Spleen (tissue), 7 donors: ENCODE measurements at regions not wholly inside any gene's neighbourhood (a gene's known extent, or its start where the extent isn't known, plus 50 kb on each side); places are given as distances from the start of the nearest gene placed in this dataset.

Experiments
- POLR2A ChIP-seq, 3 donors: fragments of 450-650 bp; IDR thresholded peaks; one replicate each; pipeline ENCODE4 v1.5.1; 2017; ENCODE audit warnings: antibody characterized with exemption in 3 of 3, mild to moderate bottlenecking in 1 of 3
- POLR2AphosphoS5 ChIP-seq, 3 donors: sonication (generic); formaldehyde crosslinking; IDR thresholded peaks; one replicate each; pipeline ENCODE4 v1.5.1; 2017; ENCODE audit warnings: antibody characterized with exemption in 3 of 3
- TF ChIP-seq, protein P1 (sequence below), 11 experiments: fragments of 200-600 bp in 7 of 11; fragments of 450-650 bp in 4 of 11; sonication (generic) in 4 of 11; IDR thresholded peaks in 8 of 11; conservative IDR thresholded peaks in 3 of 11; 1 replicate in 7 of 11; 2 replicates in 4 of 11; pipeline versions ENCODE4 v1.4.0 to v1.8.0; 2016 to 2021; ENCODE audit warnings: antibody characterized with exemption in 11 of 11, inconsistent platforms in 4 of 11, mild to moderate bottlenecking in 1 of 11
- donor health status: DM: no; HTN: no; CAD: no; lungs with moderate emphysema.
- donor health status: DM: no; HTN: no; CAD: no.
- donor health status: DM: no; HTN: no; CAD: no.

DNA sequence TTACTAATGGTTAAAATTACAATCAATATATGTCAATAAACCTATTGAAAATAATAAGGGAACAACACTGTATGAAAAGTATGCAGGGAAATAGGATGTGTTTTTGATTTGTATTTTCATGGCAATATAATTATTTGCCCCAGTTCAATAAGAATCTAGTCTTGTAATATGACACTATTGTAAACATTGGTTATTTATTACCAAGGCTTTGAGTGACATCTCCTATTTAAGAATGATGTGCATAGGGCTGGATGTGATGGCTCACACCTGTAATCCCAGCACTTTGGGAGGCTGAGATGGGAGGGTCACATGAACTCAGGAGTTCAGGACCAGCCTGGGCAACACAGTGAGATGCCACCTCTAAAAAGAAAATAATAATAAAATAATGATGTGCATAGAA, 78.6 kb upstream of the DTNBP1 start:
- TF ChIP-seq, protein P1, sequence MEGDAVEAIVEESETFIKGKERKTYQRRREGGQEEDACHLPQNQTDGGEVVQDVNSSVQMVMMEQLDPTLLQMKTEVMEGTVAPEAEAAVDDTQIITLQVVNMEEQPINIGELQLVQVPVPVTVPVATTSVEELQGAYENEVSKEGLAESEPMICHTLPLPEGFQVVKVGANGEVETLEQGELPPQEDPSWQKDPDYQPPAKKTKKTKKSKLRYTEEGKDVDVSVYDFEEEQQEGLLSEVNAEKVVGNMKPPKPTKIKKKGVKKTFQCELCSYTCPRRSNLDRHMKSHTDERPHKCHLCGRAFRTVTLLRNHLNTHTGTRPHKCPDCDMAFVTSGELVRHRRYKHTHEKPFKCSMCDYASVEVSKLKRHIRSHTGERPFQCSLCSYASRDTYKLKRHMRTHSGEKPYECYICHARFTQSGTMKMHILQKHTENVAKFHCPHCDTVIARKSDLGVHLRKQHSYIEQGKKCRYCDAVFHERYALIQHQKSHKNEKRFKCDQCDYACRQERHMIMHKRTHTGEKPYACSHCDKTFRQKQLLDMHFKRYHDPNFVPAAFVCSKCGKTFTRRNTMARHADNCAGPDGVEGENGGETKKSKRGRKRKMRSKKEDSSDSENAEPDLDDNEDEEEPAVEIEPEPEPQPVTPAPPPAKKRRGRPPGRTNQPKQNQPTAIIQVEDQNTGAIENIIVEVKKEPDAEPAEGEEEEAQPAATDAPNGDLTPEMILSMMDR (IDR thresholded peaks at IDR 0.05 in 8 of 11, conservative IDR thresholded peaks at IDR 0.05 in 3 of 11), result no peak
- no peak for TF ChIP-seq POLR2A (IDR thresholded peaks at IDR 0.05)
- TF ChIP-seq POLR2AphosphoS5 (IDR thresholded peaks at IDR 0.05), result no peak
